ENCODE measurements at regions not wholly inside any gene's neighbourhood (a gene's known extent, or its start where the extent isn't known, plus 50 kb on each side); places are given as distances from the start of the nearest gene placed in this dataset.
"Not testable (repeated sequence)": the region's sequence is repeated elsewhere in the genome, so short reads cannot be mapped to it uniquely, and the experiment has no call there.

GRCh38 chr1:30132602-30133286 lies 590.6 kb downstream of the MATN1 start:
- no peaks in the 10 kb centered on the region for H3K27me3 ChIP-seq (ENCODE audit: control insufficient read depth, extremely low read depth, insufficient read depth, low read length)
- no peak overlapping the region for H3K27ac ChIP-seq (ENCODE audit: control insufficient read depth, insufficient read depth, low read length)
- no peaks in the 10 kb centered on the region for H3K9me3 ChIP-seq (ENCODE audit: control insufficient read depth, low read depth, low read length)
- no peaks in the 10 kb centered on the region for H3K79me2 ChIP-seq (ENCODE audit: control insufficient read depth, insufficient read depth, low read length)
- TF ChIP-seq, protein P1, sequence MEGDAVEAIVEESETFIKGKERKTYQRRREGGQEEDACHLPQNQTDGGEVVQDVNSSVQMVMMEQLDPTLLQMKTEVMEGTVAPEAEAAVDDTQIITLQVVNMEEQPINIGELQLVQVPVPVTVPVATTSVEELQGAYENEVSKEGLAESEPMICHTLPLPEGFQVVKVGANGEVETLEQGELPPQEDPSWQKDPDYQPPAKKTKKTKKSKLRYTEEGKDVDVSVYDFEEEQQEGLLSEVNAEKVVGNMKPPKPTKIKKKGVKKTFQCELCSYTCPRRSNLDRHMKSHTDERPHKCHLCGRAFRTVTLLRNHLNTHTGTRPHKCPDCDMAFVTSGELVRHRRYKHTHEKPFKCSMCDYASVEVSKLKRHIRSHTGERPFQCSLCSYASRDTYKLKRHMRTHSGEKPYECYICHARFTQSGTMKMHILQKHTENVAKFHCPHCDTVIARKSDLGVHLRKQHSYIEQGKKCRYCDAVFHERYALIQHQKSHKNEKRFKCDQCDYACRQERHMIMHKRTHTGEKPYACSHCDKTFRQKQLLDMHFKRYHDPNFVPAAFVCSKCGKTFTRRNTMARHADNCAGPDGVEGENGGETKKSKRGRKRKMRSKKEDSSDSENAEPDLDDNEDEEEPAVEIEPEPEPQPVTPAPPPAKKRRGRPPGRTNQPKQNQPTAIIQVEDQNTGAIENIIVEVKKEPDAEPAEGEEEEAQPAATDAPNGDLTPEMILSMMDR (optimal IDR thresholded peaks at IDR 0.05 in 1 of 3, IDR thresholded peaks at IDR 0.05 in 1 of 3, conservative IDR thresholded peaks at IDR 0.05 in 1 of 3; ENCODE audit: extremely low read depth in 1 of 3, insufficient read depth in 2 of 3, low read length in 3 of 3): no peak
- no peak for TF ChIP-seq EZH2 (IDR thresholded peaks at IDR 0.05; ENCODE audit: low read length)
- no peaks in the 10 kb centered on the region for H3K36me3 ChIP-seq (ENCODE audit: control insufficient read depth in 2 of 2, extremely low read depth in 1 of 2, insufficient read depth in 2 of 2, low read length in 2 of 2)
- H3K4me3 ChIP-seq (ENCODE audit: control insufficient read depth in 2 of 3, extremely low read depth in 1 of 3, insufficient read depth in 2 of 3, low read depth in 1 of 3, low read length in 3 of 3): no peak overlapping the region
- no peaks in the 10 kb centered on the region for H4K20me1 ChIP-seq (ENCODE audit: control insufficient read depth, extremely low read depth, insufficient read depth, low read length)
- dilution Hi-C loops (cut with MboI; ENCODE audit: extremely low pct_ligation_motif_present, low sequenced_read_pairs): no loop called here
- FAIRE-seq (no peak), DNase-seq (ENCODE audit: low read depth, low spot score) (no peak)
- no peak overlapping the region for H3K4me2 ChIP-seq (ENCODE audit: control insufficient read depth, extremely low read depth, insufficient read depth, low read depth, low read length)
- no peaks in the 10 kb centered on the region for H3K4me1 ChIP-seq (ENCODE audit: control insufficient read depth, extremely low read depth, insufficient read depth, low read length)
- no peaks in the 10 kb centered on the region for H3K9me1 ChIP-seq (ENCODE audit: control insufficient read depth, extremely low read depth, insufficient read depth, low read length)
- H2AFZ ChIP-seq (ENCODE audit: control insufficient read depth, low read length): no peak overlapping the region
- no peak overlapping the region for H3K9ac ChIP-seq (ENCODE audit: control insufficient read depth, extremely low read depth, insufficient read depth, low read length)

- H3K27ac ChIP-seq (ENCODE audit: control insufficient read depth, insufficient read depth, low read length); dilution Hi-C loops (cut with MboI; ENCODE audit: extremely low pct_ligation_motif_present, low sequenced_read_pairs); H3K9ac ChIP-seq (ENCODE audit: control insufficient read depth, extremely low read depth, insufficient read depth, low read length); DNase-seq (ENCODE audit: low read depth, low spot score); H3K4me3 ChIP-seq (ENCODE audit: control insufficient read depth in 2 of 3, extremely low read depth in 1 of 3, insufficient read depth in 2 of 3, low read depth in 1 of 3, low read length in 3 of 3); H3K9me1 ChIP-seq (ENCODE audit: control insufficient read depth, extremely low read depth, insufficient read depth, low read length); H3K36me3 ChIP-seq (ENCODE audit: control insufficient read depth in 2 of 2, extremely low read depth in 1 of 2, insufficient read depth in 2 of 2, low read length in 2 of 2); FAIRE-seq; H4K20me1 ChIP-seq (ENCODE audit: control insufficient read depth, extremely low read depth, insufficient read depth, low read length); H3K9me3 ChIP-seq (ENCODE audit: control insufficient read depth, low read depth, low read length); H3K27me3 ChIP-seq (ENCODE audit: control insufficient read depth, extremely low read depth, insufficient read depth, low read length); H3K79me2 ChIP-seq (ENCODE audit: control insufficient read depth, insufficient read depth, low read length); H3K4me2 ChIP-seq (ENCODE audit: control insufficient read depth, extremely low read depth, insufficient read depth, low read depth, low read length); H3K4me1 ChIP-seq (ENCODE audit: control insufficient read depth, extremely low read depth, insufficient read depth, low read length); H2AFZ ChIP-seq (ENCODE audit: control insufficient read depth, low read length): not testable (repeated sequence)
Observed at GRCh38 chr1:30130566-30130965, 592.8 kb downstream of the MATN1 start.

DNA sequence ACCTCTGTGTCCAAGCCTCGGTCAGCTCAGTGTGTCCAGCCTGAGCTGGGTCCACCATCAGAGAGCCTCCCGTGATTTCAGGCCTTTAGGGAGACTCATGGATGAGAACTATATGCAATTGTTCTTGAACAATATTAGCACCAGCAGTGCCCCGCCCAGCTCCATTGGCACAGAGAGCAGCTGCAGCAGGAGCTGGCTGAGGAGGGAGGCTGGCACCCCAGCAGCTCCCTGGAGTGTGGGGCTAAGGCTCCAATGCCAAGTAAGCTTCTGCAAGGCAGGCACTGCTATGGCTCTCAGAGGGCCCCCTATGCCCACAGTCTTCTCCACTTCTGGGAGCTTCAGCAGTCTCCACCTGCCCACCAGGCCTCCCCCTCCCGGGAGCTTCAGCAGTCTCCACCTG lies 593.3 kb downstream of the MATN1 start:
- Histone ChIP-seq H3K4me2 (ENCODE audit: control insufficient read depth, extremely low read depth, insufficient read depth, low read depth, low read length) (no peak overlapping the region), H3K27ac (ENCODE audit: control insufficient read depth, insufficient read depth, low read length) (no peak overlapping the region), H3K4me1 (ENCODE audit: control insufficient read depth, extremely low read depth, insufficient read depth, low read length) (no peaks in the 10 kb centered on the region), H2AFZ (ENCODE audit: control insufficient read depth, low read length) (no peak overlapping the region), H3K9me1 (ENCODE audit: control insufficient read depth, extremely low read depth, insufficient read depth, low read length) (no peaks in the 10 kb centered on the region), H4K20me1 (ENCODE audit: control insufficient read depth, extremely low read depth, insufficient read depth, low read length) (no peaks in the 10 kb centered on the region), H3K79me2 (ENCODE audit: control insufficient read depth, insufficient read depth, low read length) (no peaks in the 10 kb centered on the region), H3K27me3 (ENCODE audit: control insufficient read depth, extremely low read depth, insufficient read depth, low read length) (no peaks in the 10 kb centered on the region), H3K9me3 (ENCODE audit: control insufficient read depth, low read depth, low read length) (no peaks in the 10 kb centered on the region), H3K4me3 (ENCODE audit: control insufficient read depth in 2 of 3, extremely low read depth in 1 of 3, insufficient read depth in 2 of 3, low read depth in 1 of 3, low read length in 3 of 3) (no peak overlapping the region), H3K36me3 (ENCODE audit: control insufficient read depth in 2 of 2, extremely low read depth in 1 of 2, insufficient read depth in 2 of 2, low read length in 2 of 2) (no peaks in the 10 kb centered on the region), H3K9ac (ENCODE audit: control insufficient read depth, extremely low read depth, insufficient read depth, low read length) (no peak overlapping the region)
- FAIRE-seq: no peak
- no peak for TF ChIP-seq EZH2 (IDR thresholded peaks at IDR 0.05; ENCODE audit: low read length)
- TF ChIP-seq, protein P1 (optimal IDR thresholded peaks at IDR 0.05 in 1 of 3, IDR thresholded peaks at IDR 0.05 in 1 of 3, conservative IDR thresholded peaks at IDR 0.05 in 1 of 3; ENCODE audit: extremely low read depth in 1 of 3, insufficient read depth in 2 of 3, low read length in 3 of 3): no peak
- dilution Hi-C loops (cut with MboI; ENCODE audit: extremely low pct_ligation_motif_present, low sequenced_read_pairs): no loop called here
- DNase-seq (ENCODE audit: low read depth, low spot score): no peak

All from keratinocyte (primary cell).